ENCODE measurements at regions not wholly inside any gene's neighbourhood (a gene's known extent, or its start where the extent isn't known, plus 50 kb on each side); places are given as distances from the start of the nearest gene placed in this dataset.

- no peak for ATAC-seq
- TF ChIP-seq, protein P1, sequence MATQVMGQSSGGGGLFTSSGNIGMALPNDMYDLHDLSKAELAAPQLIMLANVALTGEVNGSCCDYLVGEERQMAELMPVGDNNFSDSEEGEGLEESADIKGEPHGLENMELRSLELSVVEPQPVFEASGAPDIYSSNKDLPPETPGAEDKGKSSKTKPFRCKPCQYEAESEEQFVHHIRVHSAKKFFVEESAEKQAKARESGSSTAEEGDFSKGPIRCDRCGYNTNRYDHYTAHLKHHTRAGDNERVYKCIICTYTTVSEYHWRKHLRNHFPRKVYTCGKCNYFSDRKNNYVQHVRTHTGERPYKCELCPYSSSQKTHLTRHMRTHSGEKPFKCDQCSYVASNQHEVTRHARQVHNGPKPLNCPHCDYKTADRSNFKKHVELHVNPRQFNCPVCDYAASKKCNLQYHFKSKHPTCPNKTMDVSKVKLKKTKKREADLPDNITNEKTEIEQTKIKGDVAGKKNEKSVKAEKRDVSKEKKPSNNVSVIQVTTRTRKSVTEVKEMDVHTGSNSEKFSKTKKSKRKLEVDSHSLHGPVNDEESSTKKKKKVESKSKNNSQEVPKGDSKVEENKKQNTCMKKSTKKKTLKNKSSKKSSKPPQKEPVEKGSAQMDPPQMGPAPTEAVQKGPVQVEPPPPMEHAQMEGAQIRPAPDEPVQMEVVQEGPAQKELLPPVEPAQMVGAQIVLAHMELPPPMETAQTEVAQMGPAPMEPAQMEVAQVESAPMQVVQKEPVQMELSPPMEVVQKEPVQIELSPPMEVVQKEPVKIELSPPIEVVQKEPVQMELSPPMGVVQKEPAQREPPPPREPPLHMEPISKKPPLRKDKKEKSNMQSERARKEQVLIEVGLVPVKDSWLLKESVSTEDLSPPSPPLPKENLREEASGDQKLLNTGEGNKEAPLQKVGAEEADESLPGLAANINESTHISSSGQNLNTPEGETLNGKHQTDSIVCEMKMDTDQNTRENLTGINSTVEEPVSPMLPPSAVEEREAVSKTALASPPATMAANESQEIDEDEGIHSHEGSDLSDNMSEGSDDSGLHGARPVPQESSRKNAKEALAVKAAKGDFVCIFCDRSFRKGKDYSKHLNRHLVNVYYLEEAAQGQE (IDR thresholded peaks at IDR 0.05; ENCODE audit: insufficient read depth in 1 of 2, low read depth in 2 of 2, low read length in 1 of 2): no peak
- TF ChIP-seq POLR2AphosphoS5 (IDR thresholded peaks at IDR 0.05; ENCODE audit: low read depth, low read length) (no peak), SIN3A (IDR thresholded peaks at IDR 0.05; ENCODE audit: borderline replicate concordance, insufficient read depth, low read depth, low read length) (no peak), TCF7L2 (IDR thresholded peaks at IDR 0.05; ENCODE audit: low read depth, low read length) (no peak), CTCF (IDR thresholded peaks at IDR 0.05) (no peak)
- Histone ChIP-seq H3K27ac (ENCODE audit: low read length) (no peak overlapping the region), H3K27me3 (ENCODE audit: control insufficient read depth, insufficient read depth, low read length) (no peaks in the 10 kb centered on the region), H3K9me3 (ENCODE audit: control insufficient read depth, insufficient read depth, low read depth, low read length) (no peaks in the 10 kb centered on the region), H3K36me3 (ENCODE audit: control insufficient read depth, insufficient read depth, low read length) (no peaks in the 10 kb centered on the region), H3K4me1 (ENCODE audit: control insufficient read depth, insufficient read depth, low read length) (no peaks in the 10 kb centered on the region; the same call in 1 of the 2 replicates), H3K4me3 (ENCODE audit: low read depth in 2 of 2, low read length in 2 of 2) (no peak overlapping the region)
- no peak for DNase-seq (ENCODE audit: low read depth, low spot score)
- CTCF ChIA-PET: no interaction called here
- no TSS peak for BruUV-seq (replicated peaks)
- intact Hi-C loops (cut with micrococcal nuclease; ENCODE audit: unreplicated experiment) (no loop called here), in situ Hi-C loops (cut with HindIII; ENCODE audit: low pct_unique_long_range_greater_than_20kb, low sequenced_read_pairs) (no loop called here)
- POLR2A ChIA-PET: no interaction called here
Measured at GRCh38 chr17:70323269-70323668, 153.9 kb downstream of the KCNJ2 start.

- no TSS peak for BruUV-seq (replicated peaks)
- Histone ChIP-seq H3K27ac (ENCODE audit: low read length) (peak overlapping the region; percentile 41; the same call in 1 of the 2 replicates), H3K4me3 (ENCODE audit: low read depth in 2 of 2, low read length in 2 of 2) (no peak overlapping the region), H3K36me3 (ENCODE audit: control insufficient read depth, insufficient read depth, low read length) (no peaks in the 10 kb centered on the region), H3K4me1 (ENCODE audit: control insufficient read depth, insufficient read depth, low read length) (no peaks in the 10 kb centered on the region; the same call in 1 of the 2 replicates), H3K9me3 (ENCODE audit: control insufficient read depth, insufficient read depth, low read depth, low read length) (no peaks in the 10 kb centered on the region), H3K27me3 (ENCODE audit: control insufficient read depth, insufficient read depth, low read length) (no peaks in the 10 kb centered on the region)
- no peak for DNase-seq (ENCODE audit: low read depth, low spot score)
- POLR2A ChIA-PET: no interaction called here
- CTCF ChIA-PET: no interaction called here
- in situ Hi-C loops (cut with HindIII; ENCODE audit: low pct_unique_long_range_greater_than_20kb, low sequenced_read_pairs): no loop called here
- ATAC-seq: no peak
- TF ChIP-seq CTCF (IDR thresholded peaks at IDR 0.05): no peak
- no peak for TF ChIP-seq SIN3A (IDR thresholded peaks at IDR 0.05; ENCODE audit: borderline replicate concordance, insufficient read depth, low read depth, low read length)
- TF ChIP-seq, protein P1 (IDR thresholded peaks at IDR 0.05; ENCODE audit: insufficient read depth in 1 of 2, low read depth in 2 of 2, low read length in 1 of 2): no peak
- no peak for TF ChIP-seq POLR2AphosphoS5 (IDR thresholded peaks at IDR 0.05; ENCODE audit: low read depth, low read length)
- no peak for TF ChIP-seq TCF7L2 (IDR thresholded peaks at IDR 0.05; ENCODE audit: low read depth, low read length)
- intact Hi-C loops (cut with micrococcal nuclease; ENCODE audit: unreplicated experiment): no loop called here
Measured at GRCh38 chr17:70324031-70324430, 154.7 kb downstream of the KCNJ2 start.

Data from Panc1 (cell line).